HG03354 (cell line): ENCODE measurements at regions not wholly inside any gene's neighbourhood (a gene's known extent, or its start where the extent isn't known, plus 50 kb on each side); places are given as distances from the start of the nearest gene placed in this dataset.

Experiments used
- ATAC-seq: cut with Tn5 transposase; IDR thresholded peaks from one replicate; pipeline ENCODE4 v1.9.1; 2021; ENCODE audit warnings: mild to moderate bottlenecking; ENCODE audit not compliant: unreplicated experiment, poor library complexity, severe bottlenecking

GRCh38 chr1:4944911-4945310 is 290.5 kb downstream of the AJAP1 start:
- no peak for ATAC-seq

GRCh38 chr1:4944072-4944471 is 289.7 kb downstream of the AJAP1 start:
- ATAC-seq: no peak

GRCh38 chr1:4939266-4939665 is 284.9 kb downstream of the AJAP1 start:
- no peak for ATAC-seq

- no peak for ATAC-seq
These were observed 283.6 kb downstream of the AJAP1 start for GRCh38 chr1:4937876-4938534.

GRCh38 chr1:4935807-4936206 is 281.4 kb downstream of the AJAP1 start:
- no peak for ATAC-seq

- no peak for ATAC-seq
These were observed 278.8 kb downstream of the AJAP1 start for GRCh38 chr1:4933232-4933631.

- ATAC-seq: no peak
These were observed 278.1 kb downstream of the AJAP1 start for GRCh38 chr1:4932311-4933030.

GRCh38 chr1:4931486-4931885 is 277.1 kb downstream of the AJAP1 start:
- no peak for ATAC-seq

GRCh38 chr1:4928186-4928585 is 273.8 kb downstream of the AJAP1 start:
- ATAC-seq: no peak

GRCh38 chr1:4924356-4924755 is 269.9 kb downstream of the AJAP1 start:
- ATAC-seq: no peak

- ATAC-seq: no peak
These were observed 262.2 kb downstream of the AJAP1 start for GRCh38 chr1:4916610-4917009.

- ATAC-seq: no peak
These were observed 260.7 kb downstream of the AJAP1 start for GRCh38 chr1:4915154-4915553.

GRCh38 chr1:4908486-4908885 is 254.1 kb downstream of the AJAP1 start:
- no peak for ATAC-seq

GRCh38 chr1:4894566-4894965 is 240.2 kb downstream of the AJAP1 start:
- ATAC-seq: no peak

GRCh38 chr1:4880626-4881025 is 226.2 kb downstream of the AJAP1 start:
- ATAC-seq: no peak

GRCh38 chr1:4877426-4877825 is 223.0 kb downstream of the AJAP1 start:
- ATAC-seq: no peak

- ATAC-seq: no peak
These were observed 217.0 kb downstream of the AJAP1 start for GRCh38 chr1:4871373-4871772.

- ATAC-seq: no peak
These were observed 214.1 kb downstream of the AJAP1 start for GRCh38 chr1:4868521-4868920.

- no peak for ATAC-seq
These were observed 202.0 kb downstream of the AJAP1 start for GRCh38 chr1:4856396-4856795.

- no peak for ATAC-seq
These were observed 200.0 kb downstream of the AJAP1 start for GRCh38 chr1:4854367-4854766.

GRCh38 chr1:4853904-4854303 is 199.5 kb downstream of the AJAP1 start:
- no peak for ATAC-seq
